NOMO-1 (cell line): ENCODE measurements at regions not wholly inside any gene's neighbourhood (a gene's known extent, or its start where the extent isn't known, plus 50 kb on each side); places are given as distances from the start of the nearest gene placed in this dataset.

Experiments used
- DNase-seq, 2 experiments: peaks; one replicate each; lab custom pipeline; 2025; ENCODE audit not compliant: unreplicated experiment in 2 of 2; lab: John Stamatoyannopoulos, UW

DNA sequence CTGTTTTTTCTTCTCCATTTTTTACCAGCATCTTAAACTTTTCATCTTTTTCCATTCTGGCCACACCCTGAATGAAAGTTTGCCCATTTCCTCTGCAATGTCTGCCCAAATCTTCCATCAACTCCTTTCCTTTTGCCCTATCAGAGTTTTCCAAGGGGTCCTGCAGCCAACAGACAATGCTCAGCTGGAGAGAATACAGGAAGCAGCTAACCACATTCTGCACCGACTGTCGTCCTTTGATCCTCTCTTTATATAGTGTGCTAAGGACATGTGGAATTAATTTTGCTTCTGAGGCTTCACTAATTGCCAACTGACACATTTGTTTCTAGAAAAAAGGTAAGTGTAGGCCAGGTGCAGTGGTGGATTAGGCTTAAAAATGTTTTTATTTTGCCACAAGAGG is 50.5 kb upstream of the DLX2 start:
- DNase-seq, result no peak

GRCh38 chr2:172153757-172154156 is 51.1 kb upstream of the DLX2 start:
- no peak for DNase-seq

GRCh38 chr2:172155752-172156151 is 53.1 kb upstream of the DLX2 start:
- no peak for DNase-seq

GRCh38 chr2:172160839-172161238 is 58.1 kb upstream of the DLX2 start:
- DNase-seq, result no peak

- no peak for DNase-seq
Observed at GRCh38 chr2:172162225-172162733, 59.6 kb upstream of the DLX2 start.

- DNase-seq, result no peak
Observed at GRCh38 chr2:172162739-172163336, 60.1 kb upstream of the DLX2 start.

DNA sequence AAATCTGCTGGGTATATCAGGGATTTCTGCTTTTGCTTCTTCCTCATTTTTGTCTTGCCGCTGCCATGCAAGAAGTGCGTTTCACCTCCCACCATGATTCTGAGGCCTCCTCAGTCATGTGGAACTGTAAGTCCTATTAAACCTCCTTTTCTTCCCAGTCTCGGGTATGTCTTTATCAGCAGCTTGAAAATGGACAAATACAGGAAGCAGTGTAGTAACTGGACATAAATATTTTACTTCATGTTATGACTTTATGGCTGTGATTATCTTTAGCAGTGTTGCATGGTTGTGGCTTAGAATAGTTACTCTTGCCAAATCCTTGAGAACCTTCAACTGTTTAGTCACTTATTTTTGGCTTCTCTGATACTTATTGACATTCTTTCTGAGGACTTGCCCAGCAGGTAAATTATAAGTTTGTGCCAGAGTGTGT is 66.2 kb upstream of the DLX2 start:
- DNase-seq, result peak; percentile 85 to 96

DNA sequence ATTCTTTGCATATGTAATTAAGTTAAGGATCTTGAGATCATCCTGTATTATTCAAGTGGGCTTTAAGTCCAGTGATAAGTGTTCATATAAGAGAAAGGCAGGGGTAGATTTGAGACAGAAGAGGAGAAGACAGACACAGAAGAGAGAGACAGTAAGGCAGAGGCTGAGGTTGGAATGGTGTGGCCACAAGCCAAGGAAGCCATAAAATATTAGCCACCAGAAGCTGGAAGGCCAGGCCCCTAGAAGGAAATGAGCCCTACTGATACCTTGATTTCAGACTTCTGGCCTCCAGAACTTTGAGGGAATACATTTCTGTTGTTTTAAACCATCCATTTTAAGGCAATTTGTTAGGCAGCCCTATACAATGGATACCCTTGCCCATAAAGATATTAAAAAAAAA is 66.9 kb upstream of the DLX2 start:
- DNase-seq, result peak in 1 of 2 experiments; percentile 5

DNA sequence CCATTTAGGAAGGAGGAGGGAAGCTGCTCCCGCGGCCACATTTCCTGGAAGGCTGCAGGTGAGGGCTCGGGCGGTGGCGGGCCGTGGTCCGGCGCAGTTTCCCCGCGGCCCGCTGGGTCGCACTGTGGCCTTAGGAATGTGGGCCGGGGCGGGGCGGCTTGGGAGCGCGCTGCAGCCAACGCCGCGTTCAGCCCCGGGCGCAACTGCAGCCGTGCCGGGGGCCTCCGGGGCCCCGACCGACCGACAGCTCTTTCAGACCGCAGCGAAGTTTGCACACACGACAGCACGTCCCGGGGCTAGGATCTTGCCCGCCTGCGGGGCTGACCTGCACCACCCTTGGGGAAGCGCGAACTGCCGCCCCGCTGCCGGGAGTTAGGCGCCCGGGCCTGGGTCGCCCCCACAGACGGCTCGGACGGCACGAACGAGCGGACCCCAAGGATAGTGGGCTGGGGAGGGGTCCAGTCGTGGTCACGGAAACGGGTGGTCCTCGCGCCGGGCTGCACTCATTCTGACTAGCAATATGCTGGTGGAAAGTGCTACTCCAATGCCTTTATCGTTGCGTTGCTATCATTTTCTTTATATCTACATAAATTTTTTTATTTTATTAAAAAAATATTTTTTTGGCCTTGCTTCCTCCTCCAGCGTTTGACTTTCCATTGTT is 69.9 kb upstream of the DLX2 start:
- DNase-seq, result peak; percentile 77 to 88

GRCh38 chr2:172173174-172173706 is 70.5 kb upstream of the DLX2 start:
- peak; percentile 18 to 27 for DNase-seq

GRCh38 chr2:172177581-172177980 is 74.9 kb upstream of the DLX2 start:
- DNase-seq, result no peak

DNA sequence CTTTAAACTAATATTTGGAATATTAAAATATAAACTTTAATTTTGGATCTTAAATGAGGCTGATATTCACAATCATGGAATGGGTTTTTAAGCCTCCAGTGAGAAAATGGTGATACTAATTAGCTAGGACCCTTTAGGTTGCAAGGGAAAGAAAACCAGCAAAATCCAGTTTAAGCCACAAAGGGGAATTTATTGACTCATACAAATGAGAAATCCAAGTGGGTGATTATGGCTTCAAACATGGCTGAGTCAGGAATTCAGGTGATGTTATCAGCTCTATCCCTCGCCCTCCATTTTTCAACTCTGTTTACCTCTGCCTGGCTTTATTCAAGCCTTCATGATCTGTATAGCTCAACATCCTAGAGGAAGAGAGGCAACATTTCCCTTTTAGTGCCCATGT is 75.3 kb upstream of the DLX2 start:
- no peak for DNase-seq

DNA sequence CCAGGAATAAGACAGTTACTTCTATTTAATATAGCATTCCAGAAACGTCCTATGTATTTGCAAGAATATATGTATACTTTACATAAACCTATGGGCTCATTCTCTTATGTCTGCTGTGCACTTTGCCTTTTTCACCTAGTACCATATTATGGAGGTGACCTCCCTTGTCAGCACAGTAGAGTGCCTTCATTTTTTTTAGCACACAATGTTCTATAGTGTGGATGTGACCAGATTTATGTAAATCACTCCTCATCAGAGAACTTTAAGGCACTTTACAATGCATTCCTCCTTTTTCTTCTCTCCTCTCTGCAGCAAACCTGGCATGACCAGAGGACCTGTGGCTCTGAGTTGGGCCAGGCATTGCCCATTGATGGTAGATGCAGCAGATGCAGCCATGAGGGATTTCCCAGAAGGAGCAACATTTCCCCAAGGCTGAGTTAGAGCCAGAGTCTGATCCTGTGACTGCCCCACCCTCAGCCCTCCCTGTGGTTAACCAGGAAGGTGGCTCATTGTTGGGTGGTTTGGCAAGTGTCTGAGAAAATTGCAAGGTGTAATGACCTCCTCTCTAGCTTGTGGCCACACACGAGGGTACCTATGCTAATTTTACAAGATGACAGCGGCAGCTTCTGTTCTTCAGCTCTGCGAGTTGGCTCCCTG is 76.5 kb upstream of the DLX2 start:
- DNase-seq, result peak in 1 of 2 experiments; percentile 7

DNA sequence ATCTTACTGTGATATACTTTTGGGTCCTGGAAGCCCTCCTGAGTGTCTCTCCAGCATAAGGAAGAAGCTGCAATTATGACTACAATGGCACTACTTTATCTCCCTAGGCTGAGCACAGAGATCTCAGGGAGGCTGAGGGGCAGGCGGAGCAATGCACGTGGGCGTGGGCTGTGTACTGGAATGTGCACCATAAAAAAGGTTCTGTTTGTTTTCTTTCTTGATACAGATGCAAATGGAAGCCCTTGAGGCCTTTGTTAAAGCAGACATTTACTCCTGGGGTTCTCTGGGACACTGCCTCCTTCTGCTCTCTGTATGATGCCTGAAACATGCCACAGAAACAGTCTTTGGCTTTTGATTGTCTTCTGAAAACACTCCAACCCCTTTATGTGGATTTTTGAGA is 79.1 kb upstream of the DLX2 start:
- no peak for DNase-seq

DNA sequence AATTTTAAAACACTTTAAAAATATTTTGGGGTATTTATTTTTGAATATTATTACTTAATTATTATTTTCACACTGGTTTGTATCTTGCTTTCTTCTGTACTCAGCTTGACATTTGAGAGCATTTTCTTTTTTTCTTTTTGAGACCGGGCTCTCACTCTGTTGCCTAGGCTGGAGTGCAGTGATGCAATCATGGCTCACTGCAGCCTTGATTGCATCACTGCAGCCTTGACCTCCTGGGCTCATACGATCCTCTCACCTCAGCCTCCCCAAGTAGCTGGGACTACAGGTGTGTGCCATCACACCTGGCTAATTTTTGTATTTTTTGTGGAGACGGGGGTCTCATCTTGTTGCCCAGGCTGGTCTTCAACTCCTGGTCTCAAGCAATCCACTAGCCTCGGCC is 79.9 kb upstream of the DLX2 start:
- no peak for DNase-seq

DNA sequence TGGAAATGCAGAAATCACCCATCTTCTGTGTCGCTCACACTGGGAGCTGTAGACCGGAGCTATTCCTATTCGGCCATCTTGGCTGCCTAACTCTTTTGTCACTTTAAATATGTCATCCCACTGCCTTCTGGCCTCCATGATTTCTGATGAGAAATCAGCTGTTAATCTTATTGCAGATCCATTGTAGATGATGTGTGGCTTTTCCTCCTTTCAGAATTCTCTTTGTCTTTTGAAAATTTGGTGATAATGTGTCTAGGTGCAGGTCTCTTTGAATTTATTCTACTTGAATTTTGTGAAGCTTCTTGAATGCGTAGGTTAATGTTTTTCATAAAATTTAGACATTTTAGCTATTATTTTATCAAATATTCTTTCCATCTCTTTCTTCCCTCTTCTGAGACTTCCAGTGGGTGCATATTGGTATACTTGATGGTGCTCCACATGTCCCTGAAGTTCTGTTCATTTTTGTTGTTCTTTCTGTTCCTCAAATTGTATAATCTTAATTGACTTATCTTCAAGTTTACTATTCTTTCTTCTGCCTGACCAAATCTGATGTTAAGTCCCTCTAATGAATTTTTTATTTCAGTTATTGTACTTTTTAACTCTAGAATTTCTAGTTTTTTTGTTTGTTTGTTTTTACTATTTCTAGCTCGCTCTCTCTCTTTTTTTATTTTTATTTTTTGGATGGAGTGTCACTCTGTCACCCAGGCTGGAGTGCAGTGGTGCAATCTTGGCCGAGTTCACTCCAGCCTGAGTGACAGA is 90.8 kb upstream of the DLX2 start:
- DNase-seq, result no peak

GRCh38 chr2:172195836-172196376 is 93.2 kb upstream of the DLX2 start:
- no peak for DNase-seq

DNA sequence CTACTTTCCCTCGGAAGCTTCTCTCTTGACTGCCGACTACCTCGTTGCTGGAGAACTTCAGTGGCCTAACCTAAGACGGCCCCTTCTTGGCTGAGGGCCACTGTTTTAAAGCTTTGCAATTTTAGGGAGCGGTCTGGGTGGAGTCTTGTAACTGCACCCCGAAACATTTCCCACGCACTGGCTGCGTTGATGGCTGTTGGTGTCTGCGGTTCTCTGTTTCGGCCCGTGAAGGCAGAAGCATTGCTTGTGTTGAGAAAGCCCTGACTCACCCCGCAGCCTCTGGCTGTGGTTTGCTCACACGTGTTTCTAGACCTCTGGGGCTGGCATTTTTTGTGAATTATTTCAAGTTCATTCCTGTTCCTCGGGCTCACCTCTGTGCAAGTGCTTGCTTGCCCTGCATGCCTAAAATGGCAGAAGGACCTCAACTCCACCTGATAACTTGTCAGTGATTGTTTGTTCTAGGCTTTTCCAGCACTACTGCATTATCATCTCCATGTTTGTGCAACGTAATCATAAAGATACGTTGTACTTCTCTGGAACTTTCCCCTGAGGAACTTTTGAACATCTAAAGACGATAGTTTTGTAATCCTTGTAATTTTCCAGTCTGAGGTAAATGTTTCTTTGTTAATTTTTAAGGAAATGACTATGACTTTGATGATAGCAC is 94.2 kb upstream of the DLX2 start:
- DNase-seq, result peak; percentile 94

DNA sequence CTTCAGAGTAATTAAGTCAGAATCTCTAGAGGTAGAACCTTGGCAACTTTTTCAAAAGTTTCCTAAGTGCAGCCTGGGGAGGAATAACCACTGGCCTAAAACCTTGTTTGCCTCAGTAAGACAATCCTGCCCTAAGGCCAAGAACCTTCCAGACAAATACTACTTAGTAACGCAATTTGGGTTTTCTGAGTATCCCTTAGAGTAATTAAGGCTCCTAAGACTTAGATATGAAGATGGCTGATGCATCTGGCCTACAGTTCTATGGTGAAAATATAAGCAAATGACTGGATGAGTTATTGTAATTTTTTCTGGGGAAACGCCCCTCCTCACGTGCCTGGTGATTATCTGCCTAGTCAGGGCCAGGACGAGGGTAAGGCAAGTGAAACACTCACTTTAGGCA is 95.7 kb upstream of the DLX2 start:
- no peak for DNase-seq

GRCh38 chr2:172198908-172199307 is 96.2 kb upstream of the DLX2 start:
- DNase-seq, result no peak
